Neural crest cell (in vitro differentiated cells): ENCODE measurements at regions not wholly inside any gene's neighbourhood (a gene's known extent, or its start where the extent isn't known, plus 50 kb on each side); places are given as distances from the start of the nearest gene placed in this dataset.

Experiments
- DNase-seq: peaks from one replicate; pipeline ENCODE4 v3.0.0; 2021; ENCODE audit warnings: low read depth, mixed read lengths, low spot score
- H3K27ac Mint-ChIP-seq: one replicate; pipeline ENCODE4 v1.8.0; 2021; ENCODE audit warnings: mild to moderate bottlenecking, mixed read lengths; ENCODE audit not compliant: unreplicated experiment
- H3K27me3 Mint-ChIP-seq: 2 replicates; pipeline ENCODE4 v1.8.0; 2021; ENCODE audit warnings: low read depth, mild to moderate bottlenecking, mixed read lengths
- H3K36me3 Mint-ChIP-seq: 2 replicates; pipeline ENCODE4 v1.8.0; 2021; ENCODE audit warnings: low read depth, mild to moderate bottlenecking, mixed read lengths
- H3K4me1 Mint-ChIP-seq: 2 replicates; pipeline ENCODE4 v1.8.0; 2021; ENCODE audit warnings: mixed read lengths
- H3K4me3 Mint-ChIP-seq: one replicate; pipeline ENCODE4 v1.8.0; 2021; ENCODE audit warnings: mild to moderate bottlenecking, mixed read lengths
- H3K9me3 Mint-ChIP-seq: 2 replicates; pipeline ENCODE4 v1.8.0; 2021; ENCODE audit warnings: mixed read lengths
- TF ChIP-seq, protein P1 (sequence below): fragments of 200-600 bp; sonication (generic); conservative IDR thresholded peaks from 2 replicates; pipeline ENCODE4 v1.5.0; 2021; ENCODE audit warnings: antibody characterized with exemption, mild to moderate bottlenecking

DNA sequence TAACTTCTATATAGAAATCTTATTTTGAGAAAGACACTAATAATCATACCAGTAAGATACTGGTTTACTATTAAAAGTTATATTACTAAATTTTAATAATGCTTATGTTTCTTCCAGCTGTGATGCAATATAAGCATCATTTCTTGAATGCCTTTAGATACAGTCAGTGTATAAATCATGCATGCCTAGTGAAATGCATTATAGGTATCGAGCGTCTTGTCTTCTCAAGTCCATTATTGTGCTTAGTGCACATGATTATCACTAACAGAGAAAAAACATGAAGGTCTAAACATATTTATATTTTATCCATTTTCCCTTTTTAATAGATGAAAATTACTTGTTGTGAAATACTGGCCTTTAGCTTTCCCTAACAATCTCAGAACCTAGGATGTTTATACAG is 1021.5 kb upstream of the AGA start:
- H3K4me1 Mint-ChIP-seq, result no peaks in the 10 kb centered on the region
- TF ChIP-seq, protein P1, sequence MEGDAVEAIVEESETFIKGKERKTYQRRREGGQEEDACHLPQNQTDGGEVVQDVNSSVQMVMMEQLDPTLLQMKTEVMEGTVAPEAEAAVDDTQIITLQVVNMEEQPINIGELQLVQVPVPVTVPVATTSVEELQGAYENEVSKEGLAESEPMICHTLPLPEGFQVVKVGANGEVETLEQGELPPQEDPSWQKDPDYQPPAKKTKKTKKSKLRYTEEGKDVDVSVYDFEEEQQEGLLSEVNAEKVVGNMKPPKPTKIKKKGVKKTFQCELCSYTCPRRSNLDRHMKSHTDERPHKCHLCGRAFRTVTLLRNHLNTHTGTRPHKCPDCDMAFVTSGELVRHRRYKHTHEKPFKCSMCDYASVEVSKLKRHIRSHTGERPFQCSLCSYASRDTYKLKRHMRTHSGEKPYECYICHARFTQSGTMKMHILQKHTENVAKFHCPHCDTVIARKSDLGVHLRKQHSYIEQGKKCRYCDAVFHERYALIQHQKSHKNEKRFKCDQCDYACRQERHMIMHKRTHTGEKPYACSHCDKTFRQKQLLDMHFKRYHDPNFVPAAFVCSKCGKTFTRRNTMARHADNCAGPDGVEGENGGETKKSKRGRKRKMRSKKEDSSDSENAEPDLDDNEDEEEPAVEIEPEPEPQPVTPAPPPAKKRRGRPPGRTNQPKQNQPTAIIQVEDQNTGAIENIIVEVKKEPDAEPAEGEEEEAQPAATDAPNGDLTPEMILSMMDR, result no peak
- H3K27me3 Mint-ChIP-seq, result no peaks in the 10 kb centered on the region
- no peak overlapping the region for H3K4me3 Mint-ChIP-seq
- H3K27ac Mint-ChIP-seq, result no peak overlapping the region
- no peaks in the 10 kb centered on the region for H3K36me3 Mint-ChIP-seq
- no peak for DNase-seq
- no peaks in the 10 kb centered on the region for H3K9me3 Mint-ChIP-seq

DNA sequence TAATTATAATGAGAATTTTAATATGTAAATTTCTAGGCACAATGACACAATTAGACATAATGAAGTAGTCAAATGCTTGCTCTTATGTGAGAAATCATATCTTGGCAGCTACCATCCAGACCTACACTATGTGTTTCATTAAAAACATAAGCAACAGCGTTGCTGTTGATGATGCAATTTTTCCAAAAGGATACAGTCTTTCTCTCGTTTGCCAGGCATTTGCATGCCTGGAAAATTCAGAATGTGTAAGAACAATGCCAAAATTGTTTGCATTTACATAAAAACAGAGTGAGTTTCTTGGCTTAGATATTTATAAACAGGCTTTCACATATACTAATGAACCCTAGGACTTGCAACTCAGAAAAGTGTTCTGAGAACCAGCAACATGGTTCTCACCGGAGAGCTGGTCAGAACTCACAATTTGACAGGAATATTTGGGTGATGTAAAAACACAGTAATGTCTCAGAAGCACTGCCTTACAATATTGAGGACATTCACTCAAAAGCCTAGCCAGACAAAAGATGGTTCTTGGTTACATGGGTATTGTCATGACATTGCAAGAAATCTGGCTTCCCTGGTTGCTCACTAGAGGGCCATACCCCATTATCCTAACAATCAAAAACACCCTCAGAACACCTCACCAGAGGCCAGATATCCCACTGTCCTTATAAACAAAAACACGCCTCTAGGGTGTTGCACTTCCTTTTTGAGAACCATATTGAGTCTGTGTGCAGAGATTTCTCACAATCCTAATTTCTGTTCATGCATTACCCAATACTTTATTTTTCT is 1029.0 kb upstream of the AGA start:
- Mint-ChIP-seq H3K27me3 (no peaks in the 10 kb centered on the region), H3K4me1 (no peaks in the 10 kb centered on the region), H3K27ac (no peak overlapping the region), H3K36me3 (no peaks in the 10 kb centered on the region), H3K4me3 (no peak overlapping the region), H3K9me3 (no peaks in the 10 kb centered on the region)
- no peak for DNase-seq
- TF ChIP-seq, protein P1, result no peak

DNA sequence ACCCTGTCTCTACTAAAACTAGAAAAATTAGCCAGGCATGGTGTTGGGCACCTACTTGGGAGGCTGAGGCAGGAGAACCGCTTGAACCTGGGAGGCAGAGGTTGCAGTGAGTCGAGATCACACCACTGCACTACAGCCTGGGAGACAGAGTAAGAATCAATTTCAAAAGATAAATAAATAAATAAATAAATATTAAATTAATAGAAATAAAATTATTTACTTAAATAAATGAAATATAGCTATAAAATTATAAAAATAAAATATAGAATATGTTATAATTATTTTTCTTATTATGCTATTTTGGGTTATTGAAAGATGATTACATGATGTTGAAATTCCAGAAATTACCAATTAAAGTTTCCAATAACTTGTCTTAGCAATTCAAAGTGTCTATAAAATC is 1029.8 kb upstream of the AGA start:
- no peak overlapping the region for H3K27ac Mint-ChIP-seq
- no peak for DNase-seq

DNA sequence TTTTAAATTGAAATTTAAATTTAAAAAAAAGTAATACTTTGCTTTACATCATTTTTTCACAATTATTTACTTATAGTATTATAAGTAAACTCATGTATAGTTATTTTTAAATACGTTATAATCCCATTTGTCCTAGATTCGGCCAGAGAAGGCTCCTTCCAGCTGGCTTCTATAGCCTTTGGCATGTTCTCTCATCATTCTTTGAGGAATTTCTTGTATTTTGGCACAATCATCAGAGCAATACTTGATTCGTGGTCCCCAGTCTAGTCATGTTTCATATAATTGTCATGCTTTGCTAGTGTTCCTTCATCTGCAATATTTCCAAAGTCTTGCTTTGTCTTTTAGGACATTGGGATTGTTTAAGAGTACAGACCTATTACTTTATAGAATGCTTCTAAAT is 1037.9 kb upstream of the AGA start:
- no peak overlapping the region for H3K27ac Mint-ChIP-seq
- no peak for DNase-seq

More for the DNA sequence above, 1029.8 kb upstream of the AGA start:
- Mint-ChIP-seq H3K4me1 (no peaks in the 10 kb centered on the region), H3K4me3 (no peak overlapping the region), H3K36me3 (no peaks in the 10 kb centered on the region), H3K9me3 (no peaks in the 10 kb centered on the region), H3K27me3 (no peaks in the 10 kb centered on the region)
- TF ChIP-seq, protein P1, result no peak

DNA sequence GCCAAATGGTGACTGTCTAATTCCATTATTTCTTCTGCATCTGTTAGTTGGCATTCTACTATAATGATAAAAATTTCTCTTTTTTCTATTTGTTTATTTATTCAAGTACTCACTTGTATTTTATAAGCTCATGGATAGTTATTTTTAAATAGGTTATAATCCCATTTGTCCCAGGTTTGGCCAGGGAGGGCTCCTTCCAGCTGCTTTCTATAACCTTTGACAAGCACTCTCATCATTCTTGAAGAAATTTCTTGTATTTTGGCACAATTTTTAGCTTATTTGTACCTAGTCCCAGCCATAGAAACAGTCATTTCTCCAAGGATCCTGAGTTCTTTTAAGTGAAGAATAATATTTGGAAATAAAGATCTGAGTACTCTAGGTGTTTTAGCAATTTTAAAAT is 1038.6 kb upstream of the AGA start:
- no peak overlapping the region for H3K27ac Mint-ChIP-seq
- no peak overlapping the region for H3K4me3 Mint-ChIP-seq
- no peak for DNase-seq
- no peaks in the 10 kb centered on the region for H3K27me3 Mint-ChIP-seq
- H3K4me1 Mint-ChIP-seq, result no peaks in the 10 kb centered on the region
- TF ChIP-seq, protein P1, result no peak
- no peaks in the 10 kb centered on the region for H3K9me3 Mint-ChIP-seq
- H3K36me3 Mint-ChIP-seq, result no peaks in the 10 kb centered on the region

More for the DNA sequence above, 1037.9 kb upstream of the AGA start:
- Mint-ChIP-seq H3K9me3 (no peaks in the 10 kb centered on the region), H3K27me3 (no peaks in the 10 kb centered on the region), H3K4me3 (no peak overlapping the region), H3K36me3 (no peaks in the 10 kb centered on the region), H3K4me1 (no peaks in the 10 kb centered on the region)
- TF ChIP-seq, protein P1, result no peak
